ENCODE measurements at regions not wholly inside any gene's neighbourhood (a gene's known extent, or its start where the extent isn't known, plus 50 kb on each side); places are given as distances from the start of the nearest gene placed in this dataset.

- H3K36me3 ChIP-seq: no peaks in the 10 kb centered on the region
- TF ChIP-seq Cebpa-rat (IDR thresholded peaks at IDR 0.05): no peak
- no peaks in the 10 kb centered on the region for H3K4me1 ChIP-seq
- no peak overlapping the region for H3K9ac ChIP-seq
- H3K27me3 ChIP-seq: no peaks in the 10 kb centered on the region
- H3K4me2 ChIP-seq: no peak overlapping the region
- no peak overlapping the region for H3K4me3 ChIP-seq
- H4K20me1 ChIP-seq: no peaks in the 10 kb centered on the region; a peak in 1 of 22 replicates
- no peak overlapping the region for H3K27ac ChIP-seq
- H3K9me3 ChIP-seq (replicated peaks in 1 of 11): no peaks in the 10 kb centered on the region
These were observed 91.2 kb upstream of the PALMD start for GRCh38 chr1:99554727-99555126.

GRCh38 chr1:99557546-99558202, 88.2 kb upstream of the PALMD start:
- H3K9me3 ChIP-seq (replicated peaks in 1 of 11): peaks cover 0 to 8% (median 4%) of the 10 kb centered on the region in 11 experiments; a peak in 5 of 22 replicates
- no peaks in the 10 kb centered on the region for H3K27me3 ChIP-seq
- H3K9ac ChIP-seq: no peak overlapping the region
- no peak overlapping the region for H3K4me3 ChIP-seq
- no peak for TF ChIP-seq Cebpa-rat (IDR thresholded peaks at IDR 0.05)
- H3K4me1 ChIP-seq: no peaks in the 10 kb centered on the region
- H3K4me2 ChIP-seq: no peak overlapping the region
- H4K20me1 ChIP-seq: no peaks in the 10 kb centered on the region
- H3K27ac ChIP-seq: no peak overlapping the region
- H3K36me3 ChIP-seq: no peaks in the 10 kb centered on the region

DNA sequence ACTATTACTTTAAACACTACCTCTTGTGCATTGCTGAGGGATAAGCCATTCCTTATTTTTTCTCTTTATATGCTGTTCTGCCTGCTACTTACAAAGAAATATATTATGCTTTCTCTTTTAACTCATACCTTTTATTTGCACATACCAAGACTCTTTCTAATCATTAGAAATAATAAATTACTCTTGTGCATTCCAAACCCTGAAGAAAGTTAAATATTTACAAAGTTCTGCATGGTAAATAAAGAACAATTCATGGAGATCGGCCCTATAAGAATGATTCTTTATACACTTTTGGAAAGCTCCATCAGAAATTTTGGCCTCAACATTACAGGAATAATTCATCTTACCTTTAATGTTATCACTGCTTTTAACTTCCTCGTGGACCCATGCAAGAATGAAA, 86.7 kb upstream of the PALMD start:
- no peak overlapping the region for H3K4me2 ChIP-seq
- no peak overlapping the region for H3K27ac ChIP-seq
- no peaks in the 10 kb centered on the region for H3K4me1 ChIP-seq
- no peaks in the 10 kb centered on the region for H3K36me3 ChIP-seq
- H3K4me3 ChIP-seq: no peak overlapping the region
- H3K9me3 ChIP-seq (replicated peaks in 1 of 11): peaks cover 0 to 8% (median 4%) of the 10 kb centered on the region in 11 experiments; a peak in 5 of 22 replicates
- H3K9ac ChIP-seq: no peak overlapping the region
- no peaks in the 10 kb centered on the region for H4K20me1 ChIP-seq
- no peaks in the 10 kb centered on the region for H3K27me3 ChIP-seq
- no peak for TF ChIP-seq Cebpa-rat (IDR thresholded peaks at IDR 0.05)

GRCh38 chr1:99560207-99561040, 85.5 kb upstream of the PALMD start:
- Histone ChIP-seq H3K9ac (no peak overlapping the region), H3K27ac (no peak overlapping the region), H3K27me3 (no peaks in the 10 kb centered on the region), H3K36me3 (no peaks in the 10 kb centered on the region), H3K4me3 (no peak overlapping the region), H3K4me2 (no peak overlapping the region), H3K4me1 (no peaks in the 10 kb centered on the region), H4K20me1 (no peaks in the 10 kb centered on the region), H3K9me3 (replicated peaks in 1 of 11) (peaks cover 0 to 8% (median 4%) of the 10 kb centered on the region in 11 experiments; a peak in 5 of 22 replicates)
- TF ChIP-seq Cebpa-rat (IDR thresholded peaks at IDR 0.05): no peak

DNA sequence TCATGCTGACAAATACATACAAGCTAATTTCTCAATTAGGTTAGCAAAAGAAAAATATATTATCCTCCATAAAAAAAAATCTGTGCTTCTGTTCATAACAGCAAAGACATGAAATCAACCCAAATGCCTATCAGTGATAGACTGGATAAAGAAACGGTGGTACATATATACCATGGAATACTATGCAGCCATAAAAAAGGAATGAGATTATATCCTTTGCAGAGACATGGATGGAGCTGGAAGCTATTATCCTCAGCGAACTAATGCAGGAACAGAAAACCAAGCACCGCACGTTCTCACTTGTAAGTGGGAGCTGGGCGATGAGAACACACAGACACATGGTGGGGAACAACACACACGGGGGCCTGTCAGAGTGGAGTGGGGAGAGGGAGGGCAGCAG, 84.0 kb upstream of the PALMD start:
- Histone ChIP-seq H3K27ac (no peak overlapping the region), H3K4me1 (no peaks in the 10 kb centered on the region), H3K9me3 (replicated peaks in 1 of 11) (peaks cover 0 to 8% (median 4%) of the 10 kb centered on the region in 11 experiments; a peak in 5 of 22 replicates)

GRCh38 chr1:99565606-99566289, 80.2 kb upstream of the PALMD start:
- H3K9me3 ChIP-seq (replicated peaks in 1 of 11): peaks cover 0 to 8% (median 4%) of the 10 kb centered on the region in 11 experiments; a peak in 5 of 22 replicates
- H3K27me3 ChIP-seq: no peaks in the 10 kb centered on the region
- no peaks in the 10 kb centered on the region for H4K20me1 ChIP-seq
- no peak overlapping the region for H3K4me3 ChIP-seq
- no peak for TF ChIP-seq Cebpa-rat (IDR thresholded peaks at IDR 0.05)
- no peak overlapping the region for H3K27ac ChIP-seq
- H3K4me2 ChIP-seq: no peak overlapping the region
- H3K36me3 ChIP-seq: no peaks in the 10 kb centered on the region
- H3K9ac ChIP-seq: no peak overlapping the region
- H3K4me1 ChIP-seq: no peaks in the 10 kb centered on the region

More for the DNA sequence above, 84.0 kb upstream of the PALMD start:
- Histone ChIP-seq H3K4me3 (no peak overlapping the region), H3K27me3 (no peaks in the 10 kb centered on the region), H3K9ac (no peak overlapping the region), H3K4me2 (no peak overlapping the region), H4K20me1 (no peaks in the 10 kb centered on the region), H3K36me3 (no peaks in the 10 kb centered on the region)
- TF ChIP-seq Cebpa-rat (IDR thresholded peaks at IDR 0.05): no peak

- Histone ChIP-seq H3K4me1 (no peaks in the 10 kb centered on the region), H3K27ac (no peak overlapping the region), H3K4me3 (no peak overlapping the region), H3K9me3 (replicated peaks in 1 of 11) (peaks cover 0 to 8% (median 4%) of the 10 kb centered on the region in 11 experiments; a peak in 5 of 22 replicates), H3K27me3 (no peaks in the 10 kb centered on the region), H3K36me3 (no peaks in the 10 kb centered on the region), H4K20me1 (no peaks in the 10 kb centered on the region), H3K9ac (no peak overlapping the region), H3K4me2 (no peak overlapping the region)
- no peak for TF ChIP-seq Cebpa-rat (IDR thresholded peaks at IDR 0.05)
These were observed 79.5 kb upstream of the PALMD start for GRCh38 chr1:99566290-99567021.

GRCh38 chr1:99570486-99571089, 75.3 kb upstream of the PALMD start:
- no peaks in the 10 kb centered on the region for H4K20me1 ChIP-seq
- H3K27me3 ChIP-seq: no peaks in the 10 kb centered on the region
- H3K9me3 ChIP-seq (replicated peaks in 1 of 11): no peaks in the 10 kb centered on the region
- H3K4me3 ChIP-seq: no peak overlapping the region
- no peak overlapping the region for H3K4me2 ChIP-seq
- H3K9ac ChIP-seq: no peak overlapping the region
- no peaks in the 10 kb centered on the region for H3K36me3 ChIP-seq
- no peak overlapping the region for H3K27ac ChIP-seq
- no peak for TF ChIP-seq Cebpa-rat (IDR thresholded peaks at IDR 0.05)
- H3K4me1 ChIP-seq: no peaks in the 10 kb centered on the region

Data from BLaER1 treated with 17β-estradiol and CSF1 and Interleukin-3, amounts not matched to agents 10 nM and 100 nM (cell line).